ENCODE measurements at regions not wholly inside any gene's neighbourhood (a gene's known extent, or its start where the extent isn't known, plus 50 kb on each side); places are given as distances from the start of the nearest gene placed in this dataset.
A peak's percentile ranks its signal among the peaks of the same experiment; 100 is the strongest.

DNA sequence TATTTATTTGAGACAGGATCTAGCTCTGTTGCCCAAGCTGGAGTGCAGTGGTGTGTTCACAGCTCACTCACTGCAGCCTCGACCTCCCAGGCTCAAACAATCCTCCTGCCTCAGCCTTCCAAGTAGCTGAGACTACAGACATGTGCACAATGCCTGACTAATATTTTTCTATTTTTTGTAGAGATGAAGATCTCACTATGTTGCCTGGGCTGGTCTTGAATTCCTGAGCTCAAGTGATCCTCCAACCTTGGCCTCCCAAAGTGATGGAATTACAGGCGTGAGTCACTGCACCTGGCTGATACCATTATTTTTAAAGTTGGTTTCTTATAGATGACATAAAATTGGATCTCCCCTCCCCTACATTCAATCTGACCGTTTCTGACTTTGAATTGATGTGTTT lies 139.5 kb upstream of the RGMA start (continued):
- TF ChIP-seq, protein P1, sequence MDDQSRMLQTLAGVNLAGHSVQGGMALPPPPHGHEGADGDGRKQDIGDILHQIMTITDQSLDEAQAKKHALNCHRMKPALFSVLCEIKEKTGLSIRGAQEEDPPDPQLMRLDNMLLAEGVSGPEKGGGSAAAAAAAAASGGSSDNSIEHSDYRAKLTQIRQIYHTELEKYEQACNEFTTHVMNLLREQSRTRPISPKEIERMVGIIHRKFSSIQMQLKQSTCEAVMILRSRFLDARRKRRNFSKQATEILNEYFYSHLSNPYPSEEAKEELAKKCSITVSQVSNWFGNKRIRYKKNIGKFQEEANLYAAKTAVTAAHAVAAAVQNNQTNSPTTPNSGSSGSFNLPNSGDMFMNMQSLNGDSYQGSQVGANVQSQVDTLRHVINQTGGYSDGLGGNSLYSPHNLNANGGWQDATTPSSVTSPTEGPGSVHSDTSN (IDR thresholded peaks at IDR 0.05; ENCODE audit: insufficient replicate concordance, low read depth, low read length), result no peak
- TF ChIP-seq ZBED1 (IDR thresholded peaks at IDR 0.05; ENCODE audit: borderline replicate concordance), result no peak

DNA sequence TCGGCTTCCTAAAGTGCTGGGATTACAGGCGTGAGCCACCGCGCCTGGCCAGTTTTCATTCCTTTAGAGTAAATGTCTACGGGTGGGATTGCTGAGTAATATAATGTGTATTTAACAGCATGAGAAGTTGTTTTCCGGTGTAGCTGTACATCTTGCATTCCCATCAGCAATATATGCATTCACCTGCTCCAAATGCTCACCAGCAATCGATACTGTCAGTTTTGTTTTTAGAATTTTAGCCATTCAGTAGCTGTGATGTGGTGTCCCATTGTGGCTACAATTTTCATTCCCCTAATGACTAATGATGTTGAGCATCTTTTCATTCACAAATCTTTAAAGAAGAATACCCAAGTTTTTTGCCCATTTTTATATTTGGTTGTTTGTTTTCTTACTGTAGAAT lies 134.8 kb upstream of the RGMA start:
- H3K9ac ChIP-seq (ENCODE audit: control insufficient read depth, insufficient read depth, low read length), result no peak overlapping the region
- no peaks in the 10 kb centered on the region for H3K27me3 ChIP-seq (replicated peaks in 1 of 2; ENCODE audit: control insufficient read depth in 2 of 2, insufficient read depth in 2 of 2, low read length in 1 of 2)
- H3K36me3 ChIP-seq (ENCODE audit: control insufficient read depth in 2 of 2, insufficient read depth in 2 of 2, low read length in 1 of 2), result no peaks in the 10 kb centered on the region
- RAD21 ChIA-PET (ENCODE audit: unreplicated experiment), result no interaction called here
- H2AFZ ChIP-seq (ENCODE audit: control insufficient read depth, low read depth, low read length), result no peak overlapping the region
- no peak overlapping the region for H3K4me3 ChIP-seq
- FAIRE-seq (no peak), ATAC-seq (peak; percentile 67), DNase-seq (ENCODE audit: low read depth, low spot score) (peak; percentile 5)
- no peak overlapping the region for H3K4me2 ChIP-seq (ENCODE audit: control insufficient read depth, insufficient read depth)
- no peaks in the 10 kb centered on the region for H3K9me3 ChIP-seq (replicated peaks; ENCODE audit: control insufficient read depth, insufficient read depth, low read length)
- H3K79me2 ChIP-seq (ENCODE audit: control insufficient read depth, insufficient read depth, low read length), result no peaks in the 10 kb centered on the region
- no peaks in the 10 kb centered on the region for H4K20me1 ChIP-seq (ENCODE audit: control insufficient read depth, insufficient read depth)
- POLR2A ChIA-PET, result no interaction called here
- SMC1A ChIA-PET (ENCODE audit: uncharacterized antibody, unreplicated experiment), result no interaction called here
- 10% methylated on average over 7 of the region's 7 CpGs for WGBS (ENCODE audit: insufficient coverage, insufficient replicate concordance, low lambda C conversion rate, missing lambda C conversion rate)
- intact Hi-C loops (cut with micrococcal nuclease; ENCODE audit: unreplicated experiment) (no loop called here), in situ Hi-C loops (cut with MboI) (no loop called here)
- H3K4me1 ChIP-seq (ENCODE audit: control insufficient read depth, insufficient read depth, low read length), result no peaks in the 10 kb centered on the region
- CTCF ChIA-PET, result no interaction called here
- BruUV-seq (replicated peaks), result no TSS peak
- H3K27ac ChIP-seq (ENCODE audit: control insufficient read depth, insufficient read depth), result no peak overlapping the region
- TF ChIP-seq TAF1 (IDR thresholded peaks at IDR 0.05; ENCODE audit: borderline replicate concordance, low read depth, low read length) (no peak), BACH1 (IDR thresholded peaks at IDR 0.05; ENCODE audit: borderline replicate concordance) (no peak), ATF7 (IDR thresholded peaks at IDR 0.05; ENCODE audit: low read depth) (no peak), JUNB (IDR thresholded peaks at IDR 0.05) (peak; percentile 74), ZZZ3 (IDR thresholded peaks at IDR 0.05; ENCODE audit: control insufficient read depth, insufficient read length, low read depth) (no peak), IRF4 (IDR thresholded peaks at IDR 0.05; ENCODE audit: low read depth, low read length) (peak; percentile 52; the same call in 1 of the 2 replicates), RELA (IDR thresholded peaks at IDR 0.05; ENCODE audit: borderline replicate concordance, partially characterized antibody) (no peak), NFIC (IDR thresholded peaks at IDR 0.05; ENCODE audit: low read depth, low read length) (peak; percentile 49), STAT1 (conservative IDR thresholded peaks at IDR 0.05) (no peak), SUPT20H (IDR thresholded peaks at IDR 0.05; ENCODE audit: borderline replicate concordance, control insufficient read depth, low read depth, low read length) (no peak), CREB1 (IDR thresholded peaks at IDR 0.05; ENCODE audit: low read depth) (no peak), NRF1 (conservative IDR thresholded peaks at IDR 0.05; ENCODE audit: low read depth, low read length) (no peak), HDAC2 (IDR thresholded peaks at IDR 0.05) (no peak), NR2C1 (IDR thresholded peaks at IDR 0.05) (no peak), MTA2 (IDR thresholded peaks at IDR 0.05; ENCODE audit: low read depth) (no peak)
- TF ChIP-seq, protein P2, sequence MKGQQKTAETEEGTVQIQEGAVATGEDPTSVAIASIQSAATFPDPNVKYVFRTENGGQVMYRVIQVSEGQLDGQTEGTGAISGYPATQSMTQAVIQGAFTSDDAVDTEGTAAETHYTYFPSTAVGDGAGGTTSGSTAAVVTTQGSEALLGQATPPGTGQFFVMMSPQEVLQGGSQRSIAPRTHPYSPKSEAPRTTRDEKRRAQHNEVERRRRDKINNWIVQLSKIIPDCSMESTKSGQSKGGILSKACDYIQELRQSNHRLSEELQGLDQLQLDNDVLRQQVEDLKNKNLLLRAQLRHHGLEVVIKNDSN (IDR thresholded peaks at IDR 0.05; ENCODE audit: borderline replicate concordance, extremely low read length, insufficient read depth, low read depth, low read length), result no peak
- TF ChIP-seq, protein P3, sequence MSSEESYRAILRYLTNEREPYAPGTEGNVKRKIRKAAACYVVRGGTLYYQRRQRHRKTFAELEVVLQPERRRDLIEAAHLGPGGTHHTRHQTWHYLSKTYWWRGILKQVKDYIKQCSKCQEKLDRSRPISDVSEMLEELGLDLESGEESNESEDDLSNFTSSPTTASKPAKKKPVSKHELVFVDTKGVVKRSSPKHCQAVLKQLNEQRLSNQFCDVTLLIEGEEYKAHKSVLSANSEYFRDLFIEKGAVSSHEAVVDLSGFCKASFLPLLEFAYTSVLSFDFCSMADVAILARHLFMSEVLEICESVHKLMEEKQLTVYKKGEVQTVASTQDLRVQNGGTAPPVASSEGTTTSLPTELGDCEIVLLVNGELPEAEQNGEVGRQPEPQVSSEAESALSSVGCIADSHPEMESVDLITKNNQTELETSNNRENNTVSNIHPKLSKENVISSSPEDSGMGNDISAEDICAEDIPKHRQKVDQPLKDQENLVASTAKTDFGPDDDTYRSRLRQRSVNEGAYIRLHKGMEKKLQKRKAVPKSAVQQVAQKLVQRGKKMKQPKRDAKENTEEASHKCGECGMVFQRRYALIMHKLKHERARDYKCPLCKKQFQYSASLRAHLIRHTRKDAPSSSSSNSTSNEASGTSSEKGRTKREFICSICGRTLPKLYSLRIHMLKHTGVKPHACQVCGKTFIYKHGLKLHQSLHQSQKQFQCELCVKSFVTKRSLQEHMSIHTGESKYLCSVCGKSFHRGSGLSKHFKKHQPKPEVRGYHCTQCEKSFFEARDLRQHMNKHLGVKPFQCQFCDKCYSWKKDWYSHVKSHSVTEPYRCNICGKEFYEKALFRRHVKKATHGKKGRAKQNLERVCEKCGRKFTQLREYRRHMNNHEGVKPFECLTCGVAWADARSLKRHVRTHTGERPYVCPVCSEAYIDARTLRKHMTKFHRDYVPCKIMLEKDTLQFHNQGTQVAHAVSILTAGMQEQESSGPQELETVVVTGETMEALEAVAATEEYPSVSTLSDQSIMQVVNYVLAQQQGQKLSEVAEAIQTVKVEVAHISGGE (CRISPR knock-in tag; IDR thresholded peaks at IDR 0.05), result no peak

Data from GM12878 (cell line).